WTC11 (cell line): ENCODE measurements at regions not wholly inside any gene's neighbourhood (a gene's known extent, or its start where the extent isn't known, plus 50 kb on each side); places are given as distances from the start of the nearest gene placed in this dataset.

Source experiments
- E2F1 ChIP-seq: sonication (generic); formaldehyde crosslinking; IDR thresholded peaks from 2 replicates; pipeline ENCODE4 v1.8.0; 2022; ENCODE audit warnings: mild to moderate bottlenecking, missing genetic modification reagents
- E2F4 ChIP-seq: sonication (generic); formaldehyde crosslinking; IDR thresholded peaks from 2 replicates; pipeline ENCODE4 v1.8.1; 2022; ENCODE audit warnings: low read depth, mild to moderate bottlenecking, moderate library complexity, missing genetic modification reagents, borderline replicate concordance
- ETV6 ChIP-seq: sonication (generic); formaldehyde crosslinking; IDR thresholded peaks from 2 replicates; pipeline ENCODE4 v1.8.1; 2022; ENCODE audit warnings: mild to moderate bottlenecking, missing genetic modification reagents
- FOXJ3 ChIP-seq: sonication (generic); formaldehyde crosslinking; IDR thresholded peaks from 2 replicates; pipeline ENCODE4 v1.9.0; 2021; ENCODE audit warnings: missing genetic modification reagents, mild to moderate bottlenecking, borderline replicate concordance
- FOXK1 ChIP-seq: sonication (generic); formaldehyde crosslinking; IDR thresholded peaks from 2 replicates; pipeline ENCODE4 v1.8.0; 2022; ENCODE audit warnings: mild to moderate bottlenecking, moderate library complexity, missing genetic modification reagents
- FOXP1 ChIP-seq: sonication (generic); formaldehyde crosslinking; IDR thresholded peaks from 2 replicates; pipeline ENCODE4 v1.8.0; 2022; ENCODE audit warnings: missing genetic modification reagents, mild to moderate bottlenecking, moderate library complexity, borderline replicate concordance
- KAT7 ChIP-seq: sonication (generic); formaldehyde crosslinking; IDR thresholded peaks from 2 replicates; pipeline ENCODE4 v1.8.1; 2023; ENCODE audit warnings: missing genetic modification reagents, mild to moderate bottlenecking, borderline replicate concordance
- MXD4 ChIP-seq: fragments of 250-450 bp; sonication (Bioruptor Pico); IDR thresholded peaks from 2 replicates; pipeline ENCODE4 v1.8.0; 2021; ENCODE audit warnings: mild to moderate bottlenecking, moderate library complexity, borderline replicate concordance
- NR3C1 ChIP-seq: sonication (generic); formaldehyde crosslinking; conservative IDR thresholded peaks from 2 replicates; pipeline ENCODE4 v1.8.1; 2023; ENCODE audit warnings: low read depth, mild to moderate bottlenecking, missing genetic modification reagents
- TP53 ChIP-seq: sonication (generic); formaldehyde crosslinking; IDR thresholded peaks from 2 replicates; pipeline ENCODE4 v1.8.1; 2023; ENCODE audit warnings: mild to moderate bottlenecking, missing genetic modification reagents
- ZNF263 ChIP-seq: sonication (generic); formaldehyde crosslinking; IDR thresholded peaks from 2 replicates; pipeline ENCODE4 v1.8.1; 2022; ENCODE audit warnings: low read depth, mild to moderate bottlenecking, moderate library complexity, missing genetic modification reagents
- ZNF512 ChIP-seq: sonication (generic); formaldehyde crosslinking; IDR thresholded peaks from 2 replicates; pipeline ENCODE4 v1.8.1; 2022; ENCODE audit warnings: missing genetic modification reagents, borderline replicate concordance
- TF ChIP-seq, protein P1 (sequence below): fragments of 200-600 bp; IDR thresholded peaks from 2 replicates; pipeline ENCODE4 v1.8.0; 2022; ENCODE audit warnings: antibody characterized with exemption
- TF ChIP-seq, protein P2 (sequence below): sonication (generic); formaldehyde crosslinking; IDR thresholded peaks from 2 replicates; pipeline ENCODE4 v1.8.0; 2022; ENCODE audit warnings: mild to moderate bottlenecking, missing genetic modification reagents

GRCh38 chr10:123579675-123580074 is 86.5 kb upstream of the GPR26 start:
- TF ChIP-seq, protein P1, sequence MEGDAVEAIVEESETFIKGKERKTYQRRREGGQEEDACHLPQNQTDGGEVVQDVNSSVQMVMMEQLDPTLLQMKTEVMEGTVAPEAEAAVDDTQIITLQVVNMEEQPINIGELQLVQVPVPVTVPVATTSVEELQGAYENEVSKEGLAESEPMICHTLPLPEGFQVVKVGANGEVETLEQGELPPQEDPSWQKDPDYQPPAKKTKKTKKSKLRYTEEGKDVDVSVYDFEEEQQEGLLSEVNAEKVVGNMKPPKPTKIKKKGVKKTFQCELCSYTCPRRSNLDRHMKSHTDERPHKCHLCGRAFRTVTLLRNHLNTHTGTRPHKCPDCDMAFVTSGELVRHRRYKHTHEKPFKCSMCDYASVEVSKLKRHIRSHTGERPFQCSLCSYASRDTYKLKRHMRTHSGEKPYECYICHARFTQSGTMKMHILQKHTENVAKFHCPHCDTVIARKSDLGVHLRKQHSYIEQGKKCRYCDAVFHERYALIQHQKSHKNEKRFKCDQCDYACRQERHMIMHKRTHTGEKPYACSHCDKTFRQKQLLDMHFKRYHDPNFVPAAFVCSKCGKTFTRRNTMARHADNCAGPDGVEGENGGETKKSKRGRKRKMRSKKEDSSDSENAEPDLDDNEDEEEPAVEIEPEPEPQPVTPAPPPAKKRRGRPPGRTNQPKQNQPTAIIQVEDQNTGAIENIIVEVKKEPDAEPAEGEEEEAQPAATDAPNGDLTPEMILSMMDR, result no peak
- no peak for TF ChIP-seq E2F1 (CRISPR knock-in tag)
- no peak for TF ChIP-seq ZNF263 (CRISPR knock-in tag)
- no peak for TF ChIP-seq ZNF512
- TF ChIP-seq ETV6 (CRISPR knock-in tag), result no peak
- no peak for TF ChIP-seq MXD4
- TF ChIP-seq FOXJ3 (CRISPR knock-in tag), result no peak
- TF ChIP-seq FOXP1 (CRISPR knock-in tag), result no peak
- TF ChIP-seq TP53, result no peak
- no peak for TF ChIP-seq NR3C1 (CRISPR knock-in tag)
- TF ChIP-seq, protein P2, sequence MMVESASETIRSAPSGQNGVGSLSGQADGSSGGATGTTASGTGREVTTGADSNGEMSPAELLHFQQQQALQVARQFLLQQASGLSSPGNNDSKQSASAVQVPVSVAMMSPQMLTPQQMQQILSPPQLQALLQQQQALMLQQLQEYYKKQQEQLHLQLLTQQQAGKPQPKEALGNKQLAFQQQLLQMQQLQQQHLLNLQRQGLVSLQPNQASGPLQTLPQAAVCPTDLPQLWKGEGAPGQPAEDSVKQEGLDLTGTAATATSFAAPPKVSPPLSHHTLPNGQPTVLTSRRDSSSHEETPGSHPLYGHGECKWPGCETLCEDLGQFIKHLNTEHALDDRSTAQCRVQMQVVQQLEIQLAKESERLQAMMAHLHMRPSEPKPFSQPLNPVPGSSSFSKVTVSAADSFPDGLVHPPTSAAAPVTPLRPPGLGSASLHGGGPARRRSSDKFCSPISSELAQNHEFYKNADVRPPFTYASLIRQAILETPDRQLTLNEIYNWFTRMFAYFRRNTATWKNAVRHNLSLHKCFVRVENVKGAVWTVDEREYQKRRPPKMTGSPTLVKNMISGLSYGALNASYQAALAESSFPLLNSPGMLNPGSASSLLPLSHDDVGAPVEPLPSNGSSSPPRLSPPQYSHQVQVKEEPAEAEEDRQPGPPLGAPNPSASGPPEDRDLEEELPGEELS, result no peak
- no peak for TF ChIP-seq FOXK1
- TF ChIP-seq E2F4 (CRISPR knock-in tag), result no peak
- no peak for TF ChIP-seq KAT7 (CRISPR knock-in tag)
